ENCODE measurements at regions not wholly inside any gene's neighbourhood (a gene's known extent, or its start where the extent isn't known, plus 50 kb on each side); places are given as distances from the start of the nearest gene placed in this dataset.
"Not testable (repeated sequence)": the region's sequence is repeated elsewhere in the genome, so short reads cannot be mapped to it uniquely, and the experiment has no call there.

- no peak for TF ChIP-seq CTCF (conservative IDR thresholded peaks at IDR 0.05; ENCODE audit: low read length)
- no peak overlapping the region for H3K4me3 ChIP-seq (ENCODE audit: low read length)
These were observed 51.3 kb upstream of the SUB1 start for GRCh38 chr5:32534041-32534440.

GRCh38 chr5:32531885-32532520 is 53.4 kb upstream of the SUB1 start:
- TF ChIP-seq CTCF (conservative IDR thresholded peaks at IDR 0.05; ENCODE audit: low read length), result no peak
- H3K4me3 ChIP-seq (ENCODE audit: low read length), result peak overlapping the region; percentile 28

More at GRCh38 chr5:32534041-32534440, 51.3 kb upstream of the SUB1 start:
- peak; percentile 38 for DNase-seq (ENCODE audit: low read depth)

GRCh38 chr5:32527321-32527720 is 58.0 kb upstream of the SUB1 start:
- H3K4me3 ChIP-seq (ENCODE audit: low read length); DNase-seq (ENCODE audit: low read depth): not testable (repeated sequence)

More at GRCh38 chr5:32531885-32532520, 53.4 kb upstream of the SUB1 start:
- peak; percentile 58 for DNase-seq (ENCODE audit: low read depth)

GRCh38 chr5:32526810-32527209 is 58.5 kb upstream of the SUB1 start:
- peak; percentile 63 for DNase-seq (ENCODE audit: low read depth)
- TF ChIP-seq CTCF (conservative IDR thresholded peaks at IDR 0.05; ENCODE audit: low read length), result no peak
- H3K4me3 ChIP-seq (ENCODE audit: low read length), result no peak overlapping the region

GRCh38 chr5:32523625-32524024 is 61.7 kb upstream of the SUB1 start:
- no peak overlapping the region for H3K4me3 ChIP-seq (ENCODE audit: low read length)
- no peak for DNase-seq (ENCODE audit: low read depth)
- no peak for TF ChIP-seq CTCF (conservative IDR thresholded peaks at IDR 0.05; ENCODE audit: low read length)

- no peak for TF ChIP-seq CTCF (conservative IDR thresholded peaks at IDR 0.05; ENCODE audit: low read length)
- no peak overlapping the region for H3K4me3 ChIP-seq (ENCODE audit: low read length)
- DNase-seq (ENCODE audit: low read depth), result peak; percentile 96
These were observed 62.8 kb upstream of the SUB1 start for GRCh38 chr5:32522429-32523143.

- no peak for TF ChIP-seq CTCF (conservative IDR thresholded peaks at IDR 0.05; ENCODE audit: low read length)
- DNase-seq (ENCODE audit: low read depth), result no peak
- H3K4me3 ChIP-seq (ENCODE audit: low read length), result no peak overlapping the region
These were observed 63.9 kb upstream of the SUB1 start for GRCh38 chr5:32521481-32521880.

Measured in AG10803 (cell line).